Mesenchymal stem cell (in vitro differentiated cells and primary cell): ENCODE measurements at regions not wholly inside any gene's neighbourhood (a gene's known extent, or its start where the extent isn't known, plus 50 kb on each side); places are given as distances from the start of the nearest gene placed in this dataset.
A peak's percentile ranks its signal among the peaks of the same experiment; 100 is the strongest.

Source experiments
- DNase-seq: peaks from one replicate; pipeline ENCODE4 v3.0.0-alpha.2; 2013
- H2AFZ ChIP-seq: one replicate; pipeline ENCODE4 v1.6.1; 2013; ENCODE audit warnings: low read depth, mild to moderate bottlenecking, control low read depth, inconsistent platforms, low read length, moderate library complexity
- H2AK5ac ChIP-seq: 2 replicates; pipeline ENCODE4 v1.6.1; 2013; ENCODE audit warnings: low read length, moderate library complexity, mild to moderate bottlenecking, inconsistent platforms; ENCODE audit not compliant: severe bottlenecking
- H2BK120ac ChIP-seq: one replicate; pipeline ENCODE4 v1.6.1; 2013; ENCODE audit warnings: low read depth, mild to moderate bottlenecking, inconsistent platforms, low read length, moderate library complexity
- H2BK12ac ChIP-seq, 2 experiments: one replicate each; pipeline ENCODE4 v1.6.1; 2013; ENCODE audit warnings: inconsistent platforms in 2 of 2, low read length in 2 of 2, mild to moderate bottlenecking in 2 of 2, moderate library complexity in 2 of 2, control low read depth in 1 of 2
- H2BK15ac ChIP-seq: one replicate; pipeline ENCODE4 v1.6.1; 2013; ENCODE audit warnings: mild to moderate bottlenecking, low read depth, inconsistent platforms; ENCODE audit not compliant: poor library complexity, severe bottlenecking
- H2BK5ac ChIP-seq: 2 replicates; pipeline ENCODE4 v1.6.1; 2013; ENCODE audit warnings: low read depth, mild to moderate bottlenecking, low read length, control low read depth, inconsistent platforms; ENCODE audit not compliant: poor library complexity, severe bottlenecking
- H3K14ac ChIP-seq, 2 experiments: one replicate each; pipeline ENCODE4 v1.6.1; 2013; ENCODE audit warnings: inconsistent platforms in 2 of 2, low read length in 2 of 2, control low read depth in 1 of 2, mild to moderate bottlenecking in 1 of 2, moderate library complexity in 1 of 2
- H3K18ac ChIP-seq, 2 experiments: one replicate each; pipeline ENCODE4 v1.6.1; 2013; ENCODE audit warnings: inconsistent platforms in 2 of 2, low read length in 2 of 2, control low read depth in 1 of 2, low read depth in 1 of 2, mild to moderate bottlenecking in 1 of 2
- H3K23ac ChIP-seq, 2 experiments: one replicate each; pipeline ENCODE4 v1.6.1; 2013; ENCODE audit warnings: inconsistent platforms in 2 of 2, low read length in 2 of 2, mild to moderate bottlenecking in 2 of 2, moderate library complexity in 2 of 2, control low read depth in 1 of 2
- H3K27ac ChIP-seq: 2 replicates; pipeline ENCODE4 v1.5.1; 2013; ENCODE audit warnings: mild to moderate bottlenecking, moderate library complexity, low read length, control low read depth, inconsistent platforms; ENCODE audit not compliant: poor library complexity, severe bottlenecking
- H3K27me3 ChIP-seq, 2 experiments: 2 replicates each; pipeline versions ENCODE4 v1.6.1 to v1.7.0; 2013; ENCODE audit warnings: low read length in 2 of 2, mild to moderate bottlenecking in 2 of 2, moderate library complexity in 2 of 2, control low read depth in 1 of 2, inconsistent platforms in 1 of 2; ENCODE audit not compliant: control insufficient read depth in 1 of 2, insufficient read depth in 1 of 2
- H3K36me3 ChIP-seq, 2 experiments: 2 replicates each; pipeline versions ENCODE4 v1.6.1 to v1.7.0; 2013; ENCODE audit warnings: low read length in 2 of 2, control low read depth in 1 of 2, inconsistent platforms in 1 of 2, low read depth in 1 of 2, mild to moderate bottlenecking in 1 of 2; ENCODE audit not compliant: insufficient read depth in 2 of 2, control insufficient read depth in 1 of 2
- H3K4ac ChIP-seq, 2 experiments: one replicate each; pipeline ENCODE4 v1.6.1; 2013; ENCODE audit warnings: inconsistent platforms in 2 of 2, low read length in 2 of 2, mild to moderate bottlenecking in 2 of 2, moderate library complexity in 2 of 2, control low read depth in 1 of 2, low read depth in 1 of 2
- H3K4me1 ChIP-seq: 2 replicates; pipeline ENCODE4 v1.6.1; 2013; ENCODE audit warnings: low read depth, low read length, control low read depth; ENCODE audit not compliant: control insufficient read depth, insufficient read depth
- H3K4me2 ChIP-seq: 2 replicates; pipeline ENCODE4 v1.6.1; 2013; ENCODE audit warnings: low read length, mild to moderate bottlenecking, inconsistent platforms; ENCODE audit not compliant: poor library complexity, severe bottlenecking
- H3K4me3 ChIP-seq, 2 experiments: 2 replicates each; pipeline versions ENCODE4 v1.5.1 to v1.7.0; 2013; ENCODE audit warnings: low read length in 2 of 2, mild to moderate bottlenecking in 2 of 2, control low read depth in 1 of 2, low read depth in 1 of 2; ENCODE audit not compliant: insufficient read depth in 1 of 2
- H3K79me1 ChIP-seq: replicated peaks from 2 replicates; pipeline ENCODE4 v1.6.1; 2013; ENCODE audit warnings: mild to moderate bottlenecking, control low read depth, low read length, inconsistent platforms; ENCODE audit not compliant: poor library complexity, severe bottlenecking
- H3K9ac ChIP-seq: 2 replicates; pipeline ENCODE4 v1.7.0; 2013; ENCODE audit warnings: mild to moderate bottlenecking, low read length, moderate library complexity
- H3K9me3 ChIP-seq: 2 replicates; pipeline ENCODE4 v1.7.0; 2013; ENCODE audit warnings: mild to moderate bottlenecking, low read length; ENCODE audit not compliant: control insufficient read depth
- H4K8ac ChIP-seq: one replicate; pipeline ENCODE4 v1.6.1; 2013; ENCODE audit warnings: inconsistent platforms, mild to moderate bottlenecking, low read length, moderate library complexity
- H4K91ac ChIP-seq: one replicate; pipeline ENCODE4 v1.6.1; 2013; ENCODE audit warnings: mild to moderate bottlenecking, low read length, inconsistent platforms
- WGBS: methylation state at CpG from one replicate; pipeline ENCODE4 v1.1.7; 2013; ENCODE audit warnings: mixed read lengths; 5-methylcytosine and 5-hydroxymethylcytosine counted together

- no peak overlapping the region for H4K91ac ChIP-seq
- no peaks in the 10 kb centered on the region for H3K79me1 ChIP-seq
- H3K4ac ChIP-seq, result no peak overlapping the region
- no peaks in the 10 kb centered on the region for H3K4me1 ChIP-seq
- no peak overlapping the region for H2BK15ac ChIP-seq
- H3K9me3 ChIP-seq, result no peaks in the 10 kb centered on the region
- WGBS, result 47% methylated on average over 5 of the region's 5 CpGs
- no peak overlapping the region for H2BK5ac ChIP-seq
- H3K9ac ChIP-seq, result peak overlapping the region; percentile 50
- H3K23ac ChIP-seq, result no peak overlapping the region
- H3K14ac ChIP-seq, result no peak overlapping the region
- H3K18ac ChIP-seq, result no peak overlapping the region
- no peak overlapping the region for H2AFZ ChIP-seq
- H2BK120ac ChIP-seq, result no peak overlapping the region
- H3K36me3 ChIP-seq, result no peaks in the 10 kb centered on the region
- H3K27me3 ChIP-seq, result no peaks in the 10 kb centered on the region
- no peak overlapping the region for H4K8ac ChIP-seq
- H3K4me3 ChIP-seq, result no peak overlapping the region
- no peak overlapping the region for H2AK5ac ChIP-seq
- no peak for DNase-seq
- no peak overlapping the region for H2BK12ac ChIP-seq
- no peak overlapping the region for H3K27ac ChIP-seq
- no peak overlapping the region for H3K4me2 ChIP-seq
Observed at GRCh38 chr16:56101480-56101879, 89.8 kb upstream of the GNAO1 start.

DNA sequence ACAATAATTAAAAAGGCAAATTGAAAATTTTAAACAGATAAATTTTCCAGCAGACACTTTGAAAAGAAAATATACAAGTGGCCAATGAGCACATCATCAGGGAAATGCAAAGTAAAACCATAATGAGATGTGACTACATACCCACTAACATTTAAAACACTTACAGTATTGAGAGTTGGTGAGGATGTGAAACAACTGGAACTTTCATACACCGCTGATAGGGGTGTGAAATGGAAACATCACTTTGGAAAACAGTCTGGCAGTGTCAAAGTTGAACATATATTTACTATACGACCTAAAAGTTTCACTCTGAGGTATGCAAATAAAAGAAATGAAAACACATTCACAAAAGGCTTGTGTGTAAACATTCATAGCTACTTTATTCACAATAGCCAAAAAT, 94.0 kb upstream of the GNAO1 start:
- H2BK15ac ChIP-seq, result no peak overlapping the region
- no peak overlapping the region for H4K91ac ChIP-seq
- no peak overlapping the region for H2BK5ac ChIP-seq
- no peak overlapping the region for H2BK12ac ChIP-seq
- H3K4me3 ChIP-seq, result no peak overlapping the region
- H3K9ac ChIP-seq, result no peak overlapping the region
- no peak overlapping the region for H3K27ac ChIP-seq
- H3K23ac ChIP-seq, result no peak overlapping the region
- H3K4me2 ChIP-seq, result no peak overlapping the region
- no CpG with 5 or more reads among the region's 2 CpGs for WGBS
- no peak overlapping the region for H4K8ac ChIP-seq
- H3K36me3 ChIP-seq, result no peaks in the 10 kb centered on the region
- no peak overlapping the region for H3K18ac ChIP-seq
- H3K14ac ChIP-seq, result no peak overlapping the region
- no peak overlapping the region for H2AFZ ChIP-seq
- no peaks in the 10 kb centered on the region for H3K9me3 ChIP-seq
- H3K79me1 ChIP-seq, result no peaks in the 10 kb centered on the region
- no peak overlapping the region for H3K4ac ChIP-seq
- H3K4me1 ChIP-seq, result no peaks in the 10 kb centered on the region
- H2AK5ac ChIP-seq, result no peak overlapping the region
- DNase-seq, result no peak
- no peak overlapping the region for H2BK120ac ChIP-seq
- no peaks in the 10 kb centered on the region for H3K27me3 ChIP-seq

DNA sequence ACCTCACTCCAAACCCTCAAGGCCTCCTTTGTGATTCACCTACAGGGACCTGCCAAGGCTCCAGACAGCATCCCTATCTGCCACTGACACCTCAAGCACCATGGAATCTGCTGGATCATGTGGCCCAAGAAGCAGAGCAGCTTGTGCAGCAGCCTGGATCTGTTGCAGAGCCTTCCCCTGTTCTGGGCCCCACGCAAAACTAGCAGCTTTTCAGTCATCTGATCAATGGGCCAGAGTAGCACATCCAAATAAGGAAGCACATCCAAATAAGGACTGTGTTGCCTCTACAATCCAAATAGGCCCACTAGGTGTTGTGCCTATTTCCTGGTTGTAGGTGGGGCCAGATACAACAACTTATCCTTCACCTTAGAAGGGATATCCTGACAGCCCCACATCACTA, 97.1 kb upstream of the GNAO1 start:
- Histone ChIP-seq H2BK120ac (no peak overlapping the region), H3K23ac (no peak overlapping the region), H2AK5ac (no peak overlapping the region), H3K27ac (no peak overlapping the region), H3K36me3 (no peaks in the 10 kb centered on the region), H3K18ac (no peak overlapping the region), H3K4me2 (no peak overlapping the region), H3K14ac (no peak overlapping the region), H4K91ac (no peak overlapping the region), H3K4ac (no peak overlapping the region), H3K9ac (no peak overlapping the region), H3K4me1 (no peaks in the 10 kb centered on the region), H3K4me3 (no peak overlapping the region), H4K8ac (no peak overlapping the region), H2AFZ (no peak overlapping the region), H2BK5ac (no peak overlapping the region), H2BK15ac (no peak overlapping the region), H3K9me3 (no peaks in the 10 kb centered on the region), H3K27me3 (peaks cover 0 to under 1% of the 10 kb centered on the region in 2 experiments), H3K79me1 (no peaks in the 10 kb centered on the region), H2BK12ac (no peak overlapping the region)
- no CpG with 5 or more reads among the region's 1 CpG for WGBS
- DNase-seq, result no peak

DNA sequence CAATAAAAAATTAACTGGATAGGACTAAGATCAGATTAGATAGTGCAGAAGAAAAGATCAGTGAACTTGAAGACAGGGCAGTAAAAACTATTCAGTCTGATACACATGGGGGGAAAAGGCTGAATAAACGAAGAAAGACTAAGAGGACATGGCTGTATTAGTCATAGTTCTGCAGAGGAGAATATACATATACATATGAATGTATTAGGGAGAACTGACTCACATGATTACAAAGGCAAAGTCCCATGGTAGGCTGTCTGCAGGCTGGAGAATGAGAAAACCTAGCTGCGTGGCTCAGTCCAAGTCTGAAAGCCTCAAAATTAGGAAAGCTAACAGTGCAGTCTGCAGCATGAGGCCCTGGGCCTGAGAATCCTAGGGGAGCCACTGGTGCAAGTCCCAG, 98.2 kb upstream of the GNAO1 start:
- Histone ChIP-seq H3K27ac (no peak overlapping the region), H3K4ac (no peak overlapping the region), H2AK5ac (no peak overlapping the region), H3K9ac (no peak overlapping the region), H2BK15ac (no peak overlapping the region), H2BK12ac (no peak overlapping the region), H3K79me1 (no peaks in the 10 kb centered on the region), H3K4me2 (no peak overlapping the region), H3K14ac (no peak overlapping the region), H3K9me3 (no peaks in the 10 kb centered on the region), H2BK120ac (no peak overlapping the region), H2BK5ac (no peak overlapping the region), H4K91ac (no peak overlapping the region), H3K36me3 (no peaks in the 10 kb centered on the region), H3K4me1 (no peaks in the 10 kb centered on the region), H2AFZ (no peak overlapping the region), H3K18ac (no peak overlapping the region), H3K27me3 (peaks cover 0 to 3% of the 10 kb centered on the region in 2 experiments), H3K4me3 (no peak overlapping the region), H3K23ac (no peak overlapping the region), H4K8ac (no peak overlapping the region)
- 43% methylated on average over 2 of the region's 2 CpGs for WGBS
- no peak for DNase-seq
